ENCODE measurements at regions not wholly inside any gene's neighbourhood (a gene's known extent, or its start where the extent isn't known, plus 50 kb on each side); places are given as distances from the start of the nearest gene placed in this dataset.
"Not testable (repeated sequence)": the region's sequence is repeated elsewhere in the genome, so short reads cannot be mapped to it uniquely, and the experiment has no call there.

DNA sequence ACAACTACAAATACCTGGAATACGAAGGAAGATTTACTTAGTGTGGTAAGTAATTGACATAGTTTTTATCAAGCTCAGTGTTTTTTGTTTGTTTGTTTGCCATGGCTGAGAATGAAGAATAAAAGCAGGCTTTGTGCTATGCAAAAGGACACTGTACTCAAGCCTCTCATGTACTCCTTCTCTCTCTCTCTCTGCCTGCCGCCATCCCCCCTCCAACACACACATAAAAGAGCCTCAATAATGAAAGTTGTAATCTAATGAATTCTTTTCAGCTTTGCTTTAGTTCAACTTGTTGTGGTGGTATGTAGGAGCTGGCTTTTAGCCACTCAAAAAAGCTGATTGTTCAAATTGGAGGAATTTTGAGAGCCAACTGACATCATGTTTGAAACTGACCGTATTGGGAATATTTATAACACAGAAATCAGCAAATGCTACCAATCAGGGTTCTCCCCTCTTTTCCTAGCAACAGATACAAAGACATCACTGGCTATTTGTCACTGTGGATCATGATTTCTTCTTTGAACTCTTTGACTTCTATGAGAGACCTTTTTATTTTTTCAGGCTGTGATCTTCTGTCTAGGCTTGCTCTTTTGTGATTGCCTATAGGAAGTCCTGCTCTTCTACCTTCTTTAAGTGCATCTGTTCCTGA lies 1148.8 kb downstream of the RAPGEF2 start:
- no peak for DNase-seq

DNA sequence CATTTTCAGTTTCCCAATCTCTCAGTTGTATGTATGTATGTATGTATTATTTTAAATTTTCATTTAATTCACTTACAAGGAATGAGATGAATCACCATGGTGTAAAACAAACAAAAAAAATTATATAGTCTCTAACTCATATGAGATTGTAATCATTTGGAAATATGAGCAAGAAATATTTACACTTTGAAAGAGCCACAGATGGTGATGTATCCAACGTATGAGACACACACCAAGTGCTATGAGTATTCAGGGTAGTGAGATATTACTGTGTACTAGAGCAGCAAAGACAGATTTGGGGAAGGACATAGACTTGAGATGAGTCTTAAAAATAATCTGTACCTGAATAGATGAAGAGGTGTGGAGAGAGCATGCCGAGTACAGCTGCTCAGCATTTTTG lies 1154.4 kb downstream of the RAPGEF2 start:
- DNase-seq: no peak

DNA sequence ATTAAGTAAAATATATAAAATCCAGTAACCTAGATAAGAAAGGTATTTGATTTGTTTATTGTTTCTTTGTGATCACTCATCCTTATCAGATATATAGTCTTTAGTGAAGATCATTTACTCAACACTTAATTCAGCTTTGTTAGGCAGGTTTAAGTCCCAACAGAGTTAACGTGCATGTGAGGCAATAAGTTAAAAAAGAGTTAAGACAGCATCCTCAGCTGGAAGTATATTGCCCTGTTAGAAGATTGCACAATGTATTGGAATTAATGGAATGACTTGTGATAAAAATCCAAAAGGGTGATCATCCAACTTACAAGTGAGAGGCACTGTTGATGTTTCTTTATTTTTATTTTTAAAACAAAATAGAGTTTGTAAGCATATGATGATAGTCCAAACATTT lies 1162.1 kb downstream of the RAPGEF2 start:
- DNase-seq: no peak

DNA sequence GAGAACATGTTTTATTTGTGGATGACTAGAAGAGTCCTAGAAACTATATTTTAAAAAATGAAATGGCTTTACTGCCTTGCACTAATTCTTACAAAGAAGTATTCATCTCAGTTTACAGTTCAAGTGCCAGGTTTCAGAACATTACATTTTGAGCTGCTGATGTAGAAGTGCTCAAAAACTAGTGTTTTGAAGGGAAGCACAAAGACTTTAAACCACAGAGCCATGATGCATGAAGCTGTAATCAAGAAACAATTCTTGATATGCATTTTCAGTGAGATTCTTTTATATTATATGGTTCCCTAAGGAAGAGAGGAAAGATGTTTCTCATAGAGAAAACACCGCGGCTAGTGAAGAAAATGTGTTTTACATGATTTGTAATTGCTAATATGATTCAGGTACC lies 1163.0 kb downstream of the RAPGEF2 start:
- no peak for DNase-seq

DNA sequence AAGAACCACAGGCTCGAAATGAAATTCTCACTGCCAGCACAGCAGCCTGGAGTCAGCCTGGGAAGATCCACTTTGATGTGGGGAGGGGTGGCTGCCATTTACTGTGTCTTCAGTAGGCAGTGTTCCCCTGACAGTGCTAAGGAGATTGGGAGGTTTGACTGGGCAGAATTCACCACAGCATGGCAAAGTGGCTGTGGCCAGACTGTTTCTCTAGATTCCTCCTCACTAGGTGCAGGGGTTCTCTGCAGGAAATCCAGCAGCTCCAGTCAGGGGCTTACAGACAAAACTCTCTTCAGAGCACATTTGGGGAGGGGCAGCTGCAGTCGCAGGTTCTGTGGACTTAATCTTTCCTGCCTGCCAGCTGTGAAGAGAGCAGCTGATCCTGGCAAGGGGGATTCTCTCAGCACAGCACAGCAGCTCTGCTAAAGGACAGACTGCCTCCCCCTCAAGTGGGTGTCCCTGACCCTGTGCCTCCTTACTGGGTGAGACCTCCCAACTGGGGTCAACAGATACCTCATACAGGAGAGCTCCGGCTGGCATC lies 1174.0 kb downstream of the RAPGEF2 start:
- no peak for DNase-seq

DNA sequence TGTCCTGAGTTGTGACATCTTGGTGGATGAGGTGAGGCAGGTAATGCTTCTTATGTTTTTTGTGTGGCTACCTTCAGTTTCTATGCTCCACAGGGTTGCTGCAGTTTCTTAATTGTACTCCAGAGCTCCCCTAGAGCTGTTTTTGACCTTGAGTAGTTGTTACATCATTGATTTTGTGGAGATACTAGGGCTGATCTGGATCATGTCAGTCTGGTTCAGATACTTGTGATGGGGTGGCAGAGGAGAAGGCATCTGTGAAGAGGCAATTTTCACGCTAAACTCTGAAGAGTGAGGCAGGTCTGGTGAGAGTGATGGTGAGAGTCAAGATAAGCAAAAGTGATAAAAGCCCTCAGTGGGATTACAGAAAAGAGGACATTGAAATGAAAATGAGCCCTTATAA lies 1180.2 kb downstream of the RAPGEF2 start:
- no peak for DNase-seq

DNA sequence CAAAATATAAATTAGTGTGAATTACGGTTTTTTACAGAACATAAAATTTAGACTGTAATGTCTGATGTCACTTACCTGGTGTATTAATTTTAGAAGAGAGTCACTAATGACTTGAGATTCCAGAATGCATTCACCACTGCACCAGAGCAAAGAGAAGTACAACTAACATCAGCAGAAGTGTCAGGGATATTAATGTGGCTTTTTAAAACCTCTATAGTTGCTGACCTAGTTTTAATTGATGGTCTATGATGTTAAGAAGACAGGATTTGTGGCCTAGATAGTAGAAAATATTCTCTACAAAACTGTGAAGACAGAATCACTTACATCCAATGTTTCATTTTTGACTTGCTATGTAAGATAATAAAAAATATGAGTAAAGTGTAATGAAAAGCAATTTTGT lies 1181.6 kb downstream of the RAPGEF2 start:
- DNase-seq: no peak

DNA sequence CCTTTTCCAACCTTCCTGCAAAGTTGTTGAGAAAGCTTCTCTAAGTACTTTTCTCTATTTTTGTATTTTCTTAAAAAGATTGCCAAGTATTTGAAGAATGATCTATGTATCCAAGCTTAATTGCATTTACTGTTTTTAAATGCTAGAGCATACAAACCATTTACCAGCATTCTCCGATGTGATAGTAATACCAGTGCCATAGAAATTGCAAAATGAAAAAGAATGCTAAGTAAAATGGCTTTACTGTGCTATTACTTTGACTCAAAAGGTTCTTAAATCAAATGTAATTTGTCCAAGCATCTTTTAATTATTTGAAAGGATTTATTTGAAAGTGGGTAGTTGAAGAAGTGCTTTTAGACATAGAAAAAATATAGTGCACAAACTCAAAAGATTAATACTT lies 1183.2 kb downstream of the RAPGEF2 start:
- no peak for DNase-seq

DNA sequence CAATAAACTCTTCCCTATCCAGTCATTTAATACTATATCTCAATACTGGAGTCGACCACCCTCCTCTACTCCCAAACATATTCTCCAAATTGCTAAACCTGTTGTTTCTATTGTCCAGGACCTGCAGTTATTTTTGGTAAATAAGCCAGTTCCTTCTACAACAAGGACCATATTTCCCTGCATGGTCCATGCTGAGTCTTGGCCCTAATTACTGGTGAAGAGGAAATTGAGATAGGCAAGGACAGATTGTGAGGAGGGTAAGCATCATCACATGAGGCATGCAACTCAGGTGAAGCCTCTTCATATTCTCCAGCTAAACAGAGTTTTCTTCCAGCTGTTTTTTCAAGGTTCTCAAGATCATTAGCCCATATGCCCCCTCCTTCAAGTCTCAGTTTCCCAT lies 1193.6 kb downstream of the RAPGEF2 start:
- DNase-seq: no peak

DNA sequence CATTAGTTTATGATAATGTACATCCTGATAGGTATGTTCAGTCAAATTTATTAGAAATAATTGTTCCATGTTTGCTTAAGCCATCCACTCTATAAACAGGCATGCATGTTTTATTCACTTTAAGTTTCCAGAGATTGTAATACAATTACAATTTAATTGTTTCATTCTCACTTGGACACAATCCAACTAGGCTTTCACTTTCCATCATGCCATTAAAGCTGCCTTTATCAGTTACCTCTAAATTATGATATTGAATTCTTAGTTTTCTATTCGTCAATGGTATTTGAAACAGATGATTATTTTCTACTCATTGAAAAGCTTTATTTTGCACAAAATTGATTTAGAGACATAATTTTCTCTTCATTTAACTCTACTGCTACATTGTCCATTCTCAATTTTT lies 1196.3 kb downstream of the RAPGEF2 start:
- no peak for DNase-seq

DNA sequence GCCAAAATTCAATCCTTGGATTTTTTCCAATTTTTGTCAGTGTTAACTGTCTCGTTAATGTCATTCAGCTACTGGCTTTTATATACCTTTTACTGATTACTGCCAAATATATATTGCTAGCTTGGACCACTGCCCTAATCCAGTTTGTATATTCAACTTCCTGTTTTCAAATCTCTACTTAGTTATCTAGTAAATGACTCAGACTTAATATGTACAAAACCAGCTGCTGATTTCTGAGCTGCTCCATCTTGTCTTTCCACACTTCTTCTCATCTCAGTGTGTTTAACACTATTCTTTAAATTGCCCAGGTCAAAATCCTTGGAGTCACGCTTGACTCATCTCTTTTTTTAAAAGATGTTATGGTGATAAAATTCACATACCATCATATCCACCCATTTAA lies 1196.7 kb downstream of the RAPGEF2 start:
- DNase-seq: no peak

DNA sequence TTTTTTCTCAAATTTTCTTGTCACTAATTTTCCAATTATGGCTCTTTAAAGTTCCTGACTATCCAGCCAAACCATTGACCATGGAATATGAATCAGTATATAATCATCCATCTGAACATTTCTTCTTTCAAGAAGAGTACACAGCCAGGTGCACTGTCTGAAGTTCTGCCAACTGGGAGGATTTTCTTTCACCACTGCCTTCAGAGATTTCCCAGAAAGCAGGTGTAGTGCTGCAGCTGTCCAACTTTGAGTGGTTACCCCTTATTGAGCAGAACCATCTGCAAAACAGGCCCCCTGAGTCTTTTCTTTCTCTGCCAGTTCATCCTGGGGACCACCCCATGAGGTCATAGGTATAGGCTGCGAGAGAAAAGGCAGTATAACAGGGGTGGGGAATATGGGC lies 1213.2 kb downstream of the RAPGEF2 start:
- no peak for DNase-seq

DNA sequence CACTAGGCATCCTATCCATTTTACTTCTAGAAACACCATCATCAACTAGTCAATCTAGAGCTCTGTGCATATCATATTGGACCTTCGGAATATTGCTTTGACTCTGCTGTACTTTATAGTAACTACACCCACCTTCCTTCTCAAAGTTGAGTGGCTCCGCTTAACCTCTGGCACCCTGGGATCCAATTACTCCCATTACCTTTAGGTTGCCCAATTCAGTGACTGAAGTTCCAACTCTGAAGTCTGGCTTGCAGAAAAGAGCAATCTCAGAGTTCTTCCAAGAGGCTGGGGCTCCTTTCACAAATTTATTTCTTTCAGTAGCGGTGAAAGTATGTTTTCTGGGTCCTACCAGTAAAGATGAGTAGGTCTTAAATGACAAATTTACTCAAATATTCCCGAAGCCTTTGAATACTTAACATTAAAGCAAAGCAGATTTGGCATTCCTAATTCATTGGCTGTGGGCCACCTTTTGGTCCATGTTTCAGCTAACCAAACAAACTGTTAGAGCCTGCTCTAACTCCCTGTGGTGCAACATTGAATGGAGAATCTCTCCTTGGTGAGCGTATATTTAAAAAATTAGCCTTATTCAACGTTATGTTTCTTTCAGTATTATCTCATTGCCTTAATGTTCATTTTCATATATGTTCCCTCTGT lies 1215.8 kb downstream of the RAPGEF2 start:
- no peak for DNase-seq

DNA sequence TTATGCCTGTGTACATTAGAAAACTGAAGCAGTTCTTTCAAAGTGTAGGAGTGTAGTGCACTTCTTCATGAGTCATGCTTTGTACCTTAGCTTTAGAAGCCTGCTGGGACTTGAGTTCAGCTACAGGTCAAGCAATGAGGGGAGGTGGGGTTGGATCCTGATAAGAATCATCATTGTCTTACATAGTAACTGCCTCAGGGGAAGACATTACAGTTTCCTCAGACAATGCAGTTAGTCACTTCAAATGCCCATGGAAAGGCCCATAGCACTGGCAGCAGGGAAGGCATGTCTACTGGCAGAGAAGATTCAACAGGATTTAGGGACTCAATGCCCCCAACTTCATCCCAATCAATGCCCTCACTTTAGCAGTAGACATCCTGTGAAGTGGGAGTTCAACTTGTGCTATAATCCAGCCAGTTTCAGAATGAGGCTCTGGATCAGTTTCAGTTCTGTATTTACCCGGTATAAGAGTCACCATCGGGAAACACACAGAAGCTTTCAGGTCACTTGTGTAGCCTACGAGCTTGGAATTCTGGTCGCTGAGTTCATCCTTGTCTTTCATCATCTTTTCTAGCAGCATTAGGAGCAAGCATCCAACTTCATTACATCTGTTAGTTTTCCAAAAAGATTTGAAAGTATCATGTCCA lies 1216.5 kb downstream of the RAPGEF2 start:
- DNase-seq: no peak

DNA sequence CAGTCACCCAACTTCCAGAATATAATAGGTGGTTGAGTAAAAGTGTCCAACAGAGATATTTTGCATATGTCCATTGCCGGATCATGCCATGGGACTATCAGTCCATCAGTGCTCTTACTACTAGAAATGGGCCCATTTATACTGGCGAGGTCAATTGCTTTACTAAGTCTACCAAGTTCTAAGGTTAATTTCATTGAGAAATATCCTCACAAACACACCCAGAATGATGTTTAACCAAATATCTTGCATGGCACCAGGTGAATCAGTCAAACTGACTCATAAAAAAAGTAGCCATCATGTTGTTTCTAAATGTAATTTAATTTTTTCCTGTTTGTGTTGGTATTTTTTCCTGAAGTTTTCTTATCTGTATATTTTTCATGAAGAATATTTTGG lies 1217.0 kb downstream of the RAPGEF2 start:
- no peak for DNase-seq

DNA sequence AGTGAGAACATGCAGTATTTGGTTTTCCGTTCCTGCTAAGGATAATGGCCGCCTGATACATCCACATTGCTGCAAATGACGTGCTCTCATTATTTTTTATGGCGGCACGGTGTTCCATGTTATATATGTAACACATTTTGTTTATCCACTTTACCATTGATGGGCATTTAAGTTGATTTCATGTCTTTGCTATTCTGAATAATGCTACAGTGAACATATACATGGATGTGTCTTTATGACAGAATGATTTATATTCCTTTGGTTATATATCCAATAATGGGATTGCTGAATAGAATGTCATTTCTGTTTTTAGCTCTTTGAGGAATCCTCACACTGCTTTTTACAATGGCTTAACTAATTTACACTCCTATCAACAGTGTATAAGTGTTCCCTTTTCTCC lies 1223.2 kb downstream of the RAPGEF2 start:
- DNase-seq: no peak

DNA sequence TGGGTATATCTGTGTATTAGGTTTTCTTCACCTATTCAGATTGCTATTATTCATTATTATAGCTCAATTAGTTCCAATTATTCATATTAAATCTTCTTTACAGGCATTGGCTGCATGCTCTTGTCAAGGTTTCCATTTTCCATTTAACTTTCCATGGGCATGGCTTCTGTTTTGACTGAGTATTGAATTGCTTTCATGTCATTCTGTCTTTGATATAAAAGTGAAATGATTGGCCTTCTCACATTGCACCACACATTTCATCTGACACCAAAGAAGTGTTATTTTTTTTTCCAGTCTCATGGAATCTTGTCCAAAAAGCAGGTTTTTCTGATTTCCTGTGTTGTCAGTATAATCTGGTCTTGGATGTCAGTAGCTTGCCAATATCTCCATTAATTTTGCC lies 1244.3 kb downstream of the RAPGEF2 start:
- DNase-seq: no peak

DNA sequence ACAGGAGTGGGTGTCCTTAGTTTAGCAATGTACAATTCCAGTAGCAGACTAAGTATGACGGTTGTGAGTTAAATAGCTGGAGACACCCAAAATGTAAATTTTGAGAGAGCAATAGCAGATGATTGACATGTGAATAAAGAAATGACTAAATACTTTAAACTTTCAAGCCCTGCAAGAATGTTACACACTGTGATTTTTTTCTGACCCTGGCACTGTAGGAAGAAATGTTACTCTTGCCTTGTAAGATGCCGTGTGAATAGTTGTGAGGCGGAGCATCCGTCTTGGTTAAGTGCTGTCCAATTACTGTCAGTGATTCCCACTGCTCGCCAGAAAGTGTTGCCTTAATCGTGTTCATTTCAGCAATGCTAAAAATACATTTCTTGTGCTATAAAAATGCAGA lies 1248.1 kb downstream of the RAPGEF2 start:
- no peak for DNase-seq

DNA sequence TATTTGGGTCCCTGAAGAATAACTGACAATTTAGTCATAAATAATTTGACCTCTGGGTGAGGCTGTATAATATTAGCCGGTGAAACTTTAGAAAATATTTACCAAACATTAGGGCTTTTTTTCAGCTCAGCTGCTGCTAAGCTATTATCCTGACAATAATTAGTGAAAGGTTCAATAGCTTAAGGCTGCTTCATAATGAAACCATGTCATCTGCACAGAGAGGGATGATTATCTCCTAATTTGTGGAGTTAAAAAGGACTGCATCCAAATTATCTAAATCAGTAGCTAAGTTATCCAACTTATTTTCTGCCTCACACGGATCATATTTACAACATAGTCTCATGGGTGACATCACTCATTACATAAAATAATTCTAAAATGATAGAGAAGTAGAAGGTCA lies 1249.8 kb downstream of the RAPGEF2 start:
- DNase-seq: no peak

DNA sequence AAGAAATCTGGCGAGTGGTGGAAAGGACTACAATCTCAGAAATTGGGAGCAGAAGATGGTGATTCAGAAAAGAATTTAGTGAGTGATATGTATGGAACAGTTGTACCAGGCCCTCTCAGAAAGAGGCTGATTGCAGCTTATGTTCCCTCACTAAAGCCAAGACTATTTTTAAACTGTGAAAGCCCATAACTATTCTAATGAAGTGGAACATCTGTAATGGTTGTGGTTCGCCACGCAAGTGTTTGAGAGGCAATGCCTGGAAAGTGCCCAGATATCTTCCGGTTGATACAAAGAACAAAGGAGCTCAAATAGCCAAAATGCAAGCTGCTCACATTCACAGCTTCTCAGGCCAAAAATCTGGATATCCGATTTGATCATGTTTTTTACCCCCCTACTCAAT lies 1250.7 kb downstream of the RAPGEF2 start:
- DNase-seq: no peak

DNA sequence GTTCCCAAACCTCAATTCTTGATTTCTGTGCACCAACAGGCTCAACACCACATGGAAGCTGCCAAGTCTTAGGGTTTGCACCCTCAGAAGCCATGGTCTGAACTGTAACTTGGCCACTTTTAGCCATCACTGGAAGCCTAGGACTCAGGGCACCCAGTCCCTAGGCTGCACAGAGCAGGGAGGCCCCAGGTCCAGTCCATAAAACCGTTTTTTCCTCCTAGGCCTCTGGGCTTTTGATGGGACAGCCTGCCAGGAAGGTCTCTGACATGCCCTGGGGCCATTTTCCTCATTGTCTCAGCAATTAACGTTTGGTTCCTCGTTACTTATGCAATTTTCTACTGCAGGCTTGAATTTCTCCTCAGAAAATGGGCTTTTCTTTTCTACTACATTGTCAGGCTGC lies 1259.6 kb downstream of the RAPGEF2 start:
- DNase-seq: no peak

DNA sequence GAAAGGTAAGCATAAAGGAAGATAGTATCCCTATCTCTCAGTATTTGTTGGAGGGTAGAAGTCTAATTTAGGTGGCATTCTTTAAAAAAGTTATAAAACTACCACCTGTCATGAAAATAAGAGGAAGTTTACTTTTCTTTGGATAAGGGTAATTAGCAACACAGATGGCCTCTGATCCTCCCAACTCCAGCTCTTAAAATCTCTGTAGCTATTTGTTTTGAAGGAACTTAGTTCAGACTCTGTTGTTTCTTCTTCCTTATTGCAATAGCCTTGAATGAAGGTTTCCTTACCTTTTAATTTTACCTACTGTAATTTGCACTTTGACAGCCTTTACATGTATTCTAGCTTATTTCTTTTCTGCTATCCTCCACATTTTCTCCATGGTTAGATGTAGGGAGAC lies 1261.3 kb downstream of the RAPGEF2 start:
- no peak for DNase-seq

DNA sequence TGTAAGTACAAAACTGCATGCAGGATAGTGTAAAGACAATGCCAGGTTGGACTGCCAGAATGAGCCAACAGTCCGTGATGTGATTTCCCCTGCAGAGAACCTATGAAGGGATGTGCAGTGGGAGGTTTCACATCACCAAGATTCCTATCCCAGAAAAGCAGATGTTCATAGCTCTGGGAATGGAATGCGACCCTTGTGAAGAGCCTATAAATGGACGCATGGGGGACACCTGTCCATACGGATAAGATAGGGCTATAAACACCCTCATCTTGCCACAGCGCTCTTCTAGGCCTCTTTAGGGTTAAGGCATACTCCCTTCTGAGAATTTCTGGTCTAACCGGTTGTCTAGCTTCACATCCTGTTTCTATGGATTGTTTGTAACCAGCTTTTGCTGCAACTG lies 1261.8 kb downstream of the RAPGEF2 start:
- DNase-seq: not testable (repeated sequence)

DNA sequence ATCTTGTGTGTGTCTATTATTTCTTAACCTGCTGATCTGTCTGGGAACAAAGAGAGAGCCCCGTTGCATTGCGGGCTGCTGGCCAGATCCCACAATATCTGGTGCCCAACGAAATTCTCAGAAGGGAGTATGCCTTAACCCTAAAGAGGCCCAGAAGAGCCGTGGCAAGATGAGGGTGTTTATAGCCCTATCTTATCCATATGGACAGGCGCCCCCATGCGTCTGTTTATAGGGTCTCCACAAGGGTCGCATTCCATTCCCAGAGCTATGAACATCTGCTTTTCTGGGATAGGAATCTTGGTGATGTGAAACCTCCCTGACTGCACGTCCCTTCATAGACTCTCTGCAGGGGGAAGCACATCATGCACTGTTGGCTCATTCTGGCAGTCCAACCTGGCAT lies 1262.5 kb downstream of the RAPGEF2 start:
- not testable (repeated sequence) for DNase-seq

Data from inflammatory macrophage treated with lipopolysaccharide for 4 hours (primary cell).